BLaER1 treated with 17β-estradiol and CSF1 and Interleukin-3, amounts not matched to agents 10 nM and 100 nM (cell line): ENCODE measurements at regions not wholly inside any gene's neighbourhood (a gene's known extent, or its start where the extent isn't known, plus 50 kb on each side); places are given as distances from the start of the nearest gene placed in this dataset.
A peak's percentile ranks its signal among the peaks of the same experiment; 100 is the strongest.

Experiments used
- H3K27ac ChIP-seq, 11 experiments: shearing (Covaris generic); formaldehyde crosslinking; 2 replicates each; pipeline ENCODE4 v1.8.1; 2022
- H3K27me3 ChIP-seq, 11 experiments: shearing (Covaris generic); formaldehyde crosslinking; 2 replicates each; pipeline ENCODE4 v1.8.1; 2022
- H3K36me3 ChIP-seq, 11 experiments: shearing (Covaris generic); formaldehyde crosslinking; 2 replicates each; pipeline ENCODE4 v1.8.1; 2022
- H3K4me1 ChIP-seq, 10 experiments: shearing (Covaris generic); formaldehyde crosslinking; 2 replicates each; pipeline ENCODE4 v1.8.1; 2022
- H3K4me2 ChIP-seq, 11 experiments: shearing (Covaris generic); formaldehyde crosslinking; 2 replicates each; pipeline ENCODE4 v1.8.1; 2022
- H3K4me3 ChIP-seq, 10 experiments: shearing (Covaris generic); formaldehyde crosslinking; 2 replicates each; pipeline ENCODE4 v1.8.1; 2022
- H3K9ac ChIP-seq, 11 experiments: shearing (Covaris generic); formaldehyde crosslinking; 2 replicates each; pipeline ENCODE4 v1.8.1; 2022
- H3K9me3 ChIP-seq, 11 experiments: shearing (Covaris generic); formaldehyde crosslinking; replicated peaks in 1 of 11; 2 replicates each; pipeline ENCODE4 v1.8.1; 2022
- H4K20me1 ChIP-seq, 11 experiments: shearing (Covaris generic); formaldehyde crosslinking; 2 replicates each; pipeline ENCODE4 v1.8.1; 2022
- Cebpa-rat ChIP-seq, 11 experiments: shearing (Covaris generic); IDR thresholded peaks; 2 replicates each; pipeline ENCODE4 v1.8.1; 2022

DNA sequence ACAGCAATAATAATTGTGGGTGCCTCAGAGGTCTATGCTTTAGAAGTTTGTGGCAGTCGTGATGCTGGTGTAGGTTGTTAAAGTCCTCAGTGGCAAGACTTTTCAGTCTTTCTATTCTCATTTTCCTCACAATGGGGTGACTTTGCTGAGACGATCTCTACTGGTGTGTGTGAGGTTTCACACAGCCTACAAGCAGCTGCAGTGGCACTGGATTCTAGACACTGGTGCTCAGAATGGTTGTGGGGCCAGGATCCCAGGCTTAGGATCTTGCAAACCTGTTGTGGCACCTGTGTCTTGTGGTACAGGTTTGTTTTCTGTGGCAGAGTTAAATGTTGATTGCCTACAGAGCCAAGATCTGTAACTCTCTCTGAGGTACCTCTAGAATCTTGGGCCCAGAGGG lies 581.2 kb downstream of the PTPRC start:
- H3K4me2 ChIP-seq: peak overlapping the region in 6 of 11 experiments; percentile 66 to 85 (median 78); a peak in 11 of 22 replicates
- no peak overlapping the region for H3K9ac ChIP-seq
- H3K36me3 ChIP-seq: no peaks in the 10 kb centered on the region
- no peaks in the 10 kb centered on the region for H3K27me3 ChIP-seq
- peaks cover 0 to 52% (median 36%) of the 10 kb centered on the region in 10 experiments; a peak in 15 of 20 replicates for H3K4me1 ChIP-seq
- no peaks in the 10 kb centered on the region for H4K20me1 ChIP-seq
- TF ChIP-seq Cebpa-rat (IDR thresholded peaks at IDR 0.05): no peak
- no peak overlapping the region for H3K27ac ChIP-seq
- peaks cover 0 to 12% (median 6%) of the 10 kb centered on the region in 11 experiments; a peak in 8 of 22 replicates for H3K9me3 ChIP-seq
- no peak overlapping the region for H3K4me3 ChIP-seq

DNA sequence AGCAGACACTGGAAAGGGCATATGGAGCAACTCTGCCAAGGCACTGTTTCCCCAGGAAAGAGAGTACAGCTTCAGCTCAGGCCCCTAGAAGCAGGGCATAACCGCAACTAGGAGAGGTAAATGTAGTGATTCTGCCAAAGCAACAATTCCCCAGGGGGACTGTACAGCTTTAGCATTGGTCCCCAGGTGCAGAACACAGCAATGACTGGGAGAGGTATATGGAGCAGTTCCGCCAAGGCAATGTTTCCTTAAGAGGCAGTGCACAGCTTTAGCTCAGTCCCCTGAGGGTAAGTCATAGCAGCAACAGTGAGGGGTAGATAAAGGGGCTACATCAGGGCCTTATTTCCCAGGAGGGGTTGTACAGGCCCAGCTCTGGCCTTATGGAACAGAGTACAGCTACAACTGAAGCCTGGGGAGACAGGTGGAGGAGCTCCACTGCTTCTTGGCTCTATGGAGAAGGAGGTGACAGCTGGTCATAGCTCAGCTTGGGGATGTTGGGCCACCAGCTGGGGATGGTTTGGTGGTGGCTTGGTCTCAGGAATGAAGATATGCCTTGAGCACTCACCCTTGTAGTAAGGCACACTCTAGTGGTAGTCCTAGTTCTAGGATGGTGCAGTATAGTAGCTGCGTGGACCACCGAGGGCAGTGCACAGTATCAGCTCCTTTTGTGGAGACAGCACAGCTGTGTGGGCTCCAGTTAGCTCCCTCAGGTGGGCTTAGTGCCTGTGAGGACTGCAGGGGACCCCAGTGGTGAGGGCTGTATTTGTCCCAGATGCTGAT lies 582.7 kb downstream of the PTPRC start:
- no peak for TF ChIP-seq Cebpa-rat (IDR thresholded peaks at IDR 0.05)
- H3K4me2 ChIP-seq: peak overlapping the region in 9 of 11 experiments; percentile 13 to 85 (median 71); a peak in 17 of 22 replicates
- no peaks in the 10 kb centered on the region for H3K27me3 ChIP-seq
- no peak overlapping the region for H3K27ac ChIP-seq
- no peaks in the 10 kb centered on the region for H4K20me1 ChIP-seq
- no peaks in the 10 kb centered on the region for H3K36me3 ChIP-seq
- H3K4me1 ChIP-seq: peaks cover 9 to 52% (median 36%) of the 10 kb centered on the region in 10 experiments; a peak in 19 of 20 replicates
- H3K9ac ChIP-seq: no peak overlapping the region
- peaks cover 0 to 6% (median 4%) of the 10 kb centered on the region in 11 experiments; a peak in 8 of 22 replicates for H3K9me3 ChIP-seq
- H3K4me3 ChIP-seq: no peak overlapping the region

DNA sequence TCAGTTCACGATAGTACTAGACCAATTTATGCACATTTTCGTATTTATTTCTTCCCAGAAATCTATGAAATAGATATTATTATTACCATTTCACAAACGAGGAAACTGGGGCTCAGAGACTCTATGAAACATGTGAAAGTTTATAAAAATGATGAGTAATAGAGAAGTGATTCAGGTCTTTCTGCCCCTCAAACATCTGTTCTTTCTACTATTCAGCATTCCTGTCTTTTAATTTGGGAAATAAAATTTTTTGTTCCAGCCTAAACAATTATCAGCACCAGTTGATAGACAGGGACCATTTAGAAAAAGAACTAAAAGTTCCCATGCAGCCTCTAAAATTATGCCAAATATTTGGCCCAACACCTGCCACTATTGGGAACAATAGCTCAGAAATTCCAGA lies 585.1 kb downstream of the PTPRC start:
- Histone ChIP-seq H4K20me1 (no peaks in the 10 kb centered on the region), H3K9me3 (peaks cover 0 to 4% (median 0%) of the 10 kb centered on the region in 11 experiments; a peak in 1 of 22 replicates), H3K4me1 (peaks cover 8 to 34% (median 22%) of the 10 kb centered on the region in 10 experiments; a peak in 18 of 20 replicates), H3K36me3 (no peaks in the 10 kb centered on the region), H3K9ac (no peak overlapping the region), H3K27ac (no peak overlapping the region), H3K27me3 (no peaks in the 10 kb centered on the region), H3K4me2 (no peak overlapping the region), H3K4me3 (no peak overlapping the region)
- TF ChIP-seq Cebpa-rat (IDR thresholded peaks at IDR 0.05): no peak

DNA sequence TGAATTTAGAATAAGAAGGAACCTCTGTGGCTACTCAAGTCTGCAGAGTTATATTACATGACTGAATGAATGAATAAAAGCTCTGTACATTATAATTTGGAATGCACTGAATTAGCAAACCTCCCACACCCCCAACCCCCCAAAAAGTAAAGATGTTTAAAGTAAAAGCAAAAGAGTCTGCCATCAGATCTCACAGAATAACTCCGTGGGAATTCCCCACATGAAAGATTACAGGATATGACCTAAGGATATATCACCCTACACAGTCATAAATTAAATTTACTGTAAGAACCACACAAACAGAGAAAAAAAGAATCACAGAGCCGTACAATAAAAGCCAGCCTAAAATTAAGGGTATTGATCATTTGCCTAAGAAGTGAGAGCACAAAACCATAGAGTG lies 587.3 kb downstream of the PTPRC start:
- Histone ChIP-seq H4K20me1 (no peaks in the 10 kb centered on the region), H3K27me3 (no peaks in the 10 kb centered on the region), H3K9me3 (peaks cover 0 to 4% (median 0%) of the 10 kb centered on the region in 11 experiments; a peak in 1 of 22 replicates), H3K4me3 (no peak overlapping the region), H3K36me3 (no peaks in the 10 kb centered on the region), H3K27ac (no peak overlapping the region), H3K4me1 (peaks cover 5 to 16% (median 9%) of the 10 kb centered on the region in 10 experiments; a peak in 18 of 20 replicates), H3K9ac (no peak overlapping the region), H3K4me2 (peak overlapping the region in 3 of 11 experiments; percentile 3 to 68 (median 35); a peak in 5 of 22 replicates)
- no peak for TF ChIP-seq Cebpa-rat (IDR thresholded peaks at IDR 0.05)

DNA sequence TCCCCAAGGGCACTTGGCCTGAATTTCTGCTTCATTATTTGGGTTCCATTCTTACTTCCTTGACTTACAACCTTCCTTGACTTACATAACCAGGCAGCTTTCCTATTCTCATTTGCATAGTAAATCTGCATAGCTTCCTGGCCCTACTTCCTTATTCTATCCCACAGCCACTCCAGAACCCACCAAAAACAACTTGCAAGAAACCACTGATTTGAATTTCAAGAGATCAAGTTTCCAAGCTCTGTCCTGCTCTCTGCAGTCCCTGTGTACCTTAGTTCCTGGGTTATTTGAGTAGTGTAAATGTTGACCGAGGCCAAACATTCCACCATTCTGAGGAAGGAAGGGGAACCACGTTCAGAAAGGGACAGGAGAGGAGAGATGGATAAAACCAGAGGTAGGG lies 603.3 kb downstream of the PTPRC start:
- H3K27ac ChIP-seq: peak overlapping the region in 1 of 11 experiments; percentile 18; a peak in 1 of 22 replicates
- H3K4me3 ChIP-seq: no peak overlapping the region
- H3K9me3 ChIP-seq: peaks cover 0 to 17% (median 4%) of the 10 kb centered on the region in 11 experiments; a peak in 7 of 22 replicates
- H3K27me3 ChIP-seq: no peaks in the 10 kb centered on the region
- H3K36me3 ChIP-seq: no peaks in the 10 kb centered on the region
- no peak for TF ChIP-seq Cebpa-rat (IDR thresholded peaks at IDR 0.05)
- H3K4me1 ChIP-seq: peaks cover 0 to 30% (median 6%) of the 10 kb centered on the region in 10 experiments; a peak in 8 of 20 replicates
- no peaks in the 10 kb centered on the region for H4K20me1 ChIP-seq
- H3K4me2 ChIP-seq: peak overlapping the region in 5 of 11 experiments; percentile 3 to 74 (median 40); a peak in 7 of 22 replicates
- H3K9ac ChIP-seq: no peak overlapping the region

DNA sequence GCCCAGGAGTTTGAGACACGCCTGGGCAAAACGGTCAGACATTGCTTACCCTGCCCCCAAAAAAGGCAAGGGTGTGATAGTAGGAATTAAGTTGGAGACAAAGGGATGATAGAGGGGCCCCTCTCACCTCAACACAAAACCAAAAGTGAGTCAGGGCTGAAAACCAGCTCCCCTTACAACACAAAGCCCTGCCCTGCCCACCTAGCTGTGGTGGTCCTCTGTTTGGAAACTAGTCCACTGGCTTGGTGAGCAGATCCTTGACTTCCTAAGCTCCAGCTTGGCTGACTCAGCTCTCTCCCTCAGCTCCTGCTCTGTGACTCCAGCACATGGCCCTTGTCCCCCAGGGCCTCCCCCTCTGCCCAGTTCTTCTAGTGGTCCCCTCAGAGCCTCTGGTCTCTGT lies 603.8 kb downstream of the PTPRC start:
- Histone ChIP-seq H3K4me1 (peaks cover 0 to 30% (median 6%) of the 10 kb centered on the region in 10 experiments; a peak in 8 of 20 replicates), H3K4me3 (no peak overlapping the region), H3K27ac (peak overlapping the region in 1 of 11 experiments; percentile 18; a peak in 1 of 22 replicates), H3K9me3 (peaks cover 0 to 17% (median 4%) of the 10 kb centered on the region in 11 experiments; a peak in 7 of 22 replicates), H3K27me3 (no peaks in the 10 kb centered on the region), H3K9ac (no peak overlapping the region), H4K20me1 (no peaks in the 10 kb centered on the region), H3K4me2 (peak overlapping the region in 4 of 11 experiments; percentile 34 to 74 (median 54); a peak in 8 of 22 replicates), H3K36me3 (no peaks in the 10 kb centered on the region)
- TF ChIP-seq Cebpa-rat (IDR thresholded peaks at IDR 0.05): no peak

DNA sequence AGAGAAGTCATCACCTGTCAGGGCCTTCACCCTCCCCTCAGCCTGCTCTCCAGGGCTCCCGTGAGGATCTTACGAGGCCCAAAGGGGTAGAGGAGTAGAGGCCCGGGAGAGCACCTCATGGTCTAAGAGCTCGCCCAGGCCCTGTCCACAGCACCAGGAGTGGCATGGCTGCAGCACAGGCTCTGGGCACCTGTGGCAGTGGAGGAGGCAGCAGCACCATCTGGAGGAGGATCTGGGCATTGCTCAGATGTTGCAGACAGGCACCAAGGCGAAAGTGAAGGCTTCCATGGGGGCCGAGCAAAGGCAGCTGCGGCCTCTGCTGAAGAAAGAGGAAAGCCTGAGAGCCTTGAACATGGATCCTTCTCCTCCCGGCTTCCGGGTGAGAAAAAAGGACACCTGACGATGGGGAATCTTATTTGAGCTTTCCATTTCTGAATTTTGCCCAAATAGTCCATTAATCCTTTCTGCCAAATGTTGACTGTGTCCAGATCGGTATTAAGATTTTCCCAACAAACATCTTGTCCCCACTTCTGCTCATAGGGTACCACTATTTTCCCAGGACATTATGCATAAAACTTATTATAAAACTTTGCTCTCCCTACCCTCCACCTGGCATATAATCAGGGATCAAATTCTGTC lies 604.7 kb downstream of the PTPRC start:
- no peaks in the 10 kb centered on the region for H4K20me1 ChIP-seq
- no peak overlapping the region for H3K4me3 ChIP-seq
- no peak overlapping the region for H3K27ac ChIP-seq
- H3K4me1 ChIP-seq: peaks cover 0 to 30% (median 6%) of the 10 kb centered on the region in 10 experiments; a peak in 8 of 20 replicates
- H3K4me2 ChIP-seq: peak overlapping the region in 3 of 11 experiments; percentile 40 to 74 (median 68); a peak in 4 of 22 replicates
- H3K27me3 ChIP-seq: no peaks in the 10 kb centered on the region
- H3K9me3 ChIP-seq: peaks cover 0 to 17% (median 0%) of the 10 kb centered on the region in 11 experiments; a peak in 5 of 22 replicates
- no peak overlapping the region for H3K9ac ChIP-seq
- no peaks in the 10 kb centered on the region for H3K36me3 ChIP-seq
- no peak for TF ChIP-seq Cebpa-rat (IDR thresholded peaks at IDR 0.05)

DNA sequence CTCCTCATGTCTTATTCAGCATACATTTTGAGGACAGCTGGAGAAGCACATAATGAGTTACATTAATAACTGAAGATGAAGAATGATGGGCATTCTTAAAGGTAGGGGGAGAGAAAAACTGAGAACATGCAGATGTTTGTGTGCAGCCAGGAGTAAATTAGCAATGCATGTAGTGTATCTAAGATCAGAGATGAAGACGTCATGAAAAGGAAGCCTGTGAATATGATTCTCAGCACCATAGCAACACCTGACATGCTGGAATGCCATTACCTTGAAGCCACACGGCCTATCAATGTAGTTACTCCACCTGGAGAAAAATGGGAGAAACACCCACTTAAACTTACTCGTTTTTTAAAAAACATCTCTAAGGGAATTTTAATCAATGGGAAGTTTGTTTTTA lies 607.1 kb downstream of the PTPRC start:
- Histone ChIP-seq H3K36me3 (no peaks in the 10 kb centered on the region), H3K4me2 (no peak overlapping the region), H3K4me3 (no peak overlapping the region), H3K4me1 (peaks cover 0 to 30% (median 6%) of the 10 kb centered on the region in 10 experiments; a peak in 8 of 20 replicates), H3K9ac (no peak overlapping the region), H3K9me3 (peaks cover 0 to 17% (median 0%) of the 10 kb centered on the region in 11 experiments; a peak in 5 of 22 replicates), H3K27ac (no peak overlapping the region), H4K20me1 (no peaks in the 10 kb centered on the region), H3K27me3 (no peaks in the 10 kb centered on the region)
- TF ChIP-seq Cebpa-rat (IDR thresholded peaks at IDR 0.05): no peak

DNA sequence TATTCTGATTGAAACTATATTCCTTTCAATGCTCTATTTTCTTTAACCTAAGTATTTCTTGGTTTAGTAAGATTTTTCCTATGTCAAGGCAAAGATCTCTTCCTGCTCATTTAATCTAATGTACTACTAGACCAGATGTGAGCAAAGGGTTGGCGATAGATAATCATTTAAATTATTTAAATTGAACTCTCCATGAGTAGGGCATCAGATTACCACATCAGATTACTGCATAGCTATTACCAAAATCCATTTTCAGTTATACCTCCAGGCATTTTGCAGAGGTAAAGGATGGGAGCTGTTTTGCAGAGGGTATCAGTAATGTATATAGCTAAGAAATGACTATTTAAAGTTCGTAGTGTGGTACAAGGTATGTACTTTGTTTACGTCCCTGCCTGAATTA lies 607.9 kb downstream of the PTPRC start:
- Histone ChIP-seq H3K27me3 (no peaks in the 10 kb centered on the region), H3K27ac (no peak overlapping the region), H3K4me2 (no peak overlapping the region), H4K20me1 (no peaks in the 10 kb centered on the region), H3K4me1 (peaks cover 0 to 28% (median 6%) of the 10 kb centered on the region in 10 experiments; a peak in 8 of 20 replicates), H3K36me3 (no peaks in the 10 kb centered on the region), H3K9me3 (peaks cover 0 to 17% (median 0%) of the 10 kb centered on the region in 11 experiments; a peak in 5 of 22 replicates), H3K4me3 (no peak overlapping the region), H3K9ac (no peak overlapping the region)
- TF ChIP-seq Cebpa-rat (IDR thresholded peaks at IDR 0.05): no peak
